Fibroblast of skin of back (primary cell): ENCODE measurements at regions not wholly inside any gene's neighbourhood (a gene's known extent, or its start where the extent isn't known, plus 50 kb on each side); places are given as distances from the start of the nearest gene placed in this dataset.

Experiments
- DNase-seq: peaks from one replicate; pipeline ENCODE4 v3.0.0-alpha.2; 2013

GRCh38 chr7:25520017-25520416, 291.7 kb upstream of the NPVF start:
- DNase-seq = no peak

GRCh38 chr7:25520516-25520915, 292.2 kb upstream of the NPVF start:
- no peak for DNase-seq

- DNase-seq = no peak
Measured at GRCh38 chr7:25521236-25521635, 292.9 kb upstream of the NPVF start.

GRCh38 chr7:25522727-25523126, 294.4 kb upstream of the NPVF start:
- no peak for DNase-seq

GRCh38 chr7:25527665-25528170, 299.4 kb upstream of the NPVF start:
- DNase-seq = no peak

GRCh38 chr7:25529320-25529719, 301.0 kb upstream of the NPVF start:
- no peak for DNase-seq

- DNase-seq = no peak
Measured at GRCh38 chr7:25536851-25537250, 308.6 kb upstream of the NPVF start.

- no peak for DNase-seq
Measured at GRCh38 chr7:25537662-25538375, 309.5 kb upstream of the NPVF start.

- DNase-seq = no peak
Measured at GRCh38 chr7:25541094-25541821, 313.0 kb upstream of the NPVF start.

- no peak for DNase-seq
Measured at GRCh38 chr7:25541877-25542276, 313.6 kb upstream of the NPVF start.

- DNase-seq = no peak
Measured at GRCh38 chr7:25543210-25543609, 314.9 kb upstream of the NPVF start.

- no peak for DNase-seq
Measured at GRCh38 chr7:25543798-25544197, 315.5 kb upstream of the NPVF start.

GRCh38 chr7:25544254-25544653, 316.0 kb upstream of the NPVF start:
- no peak for DNase-seq

GRCh38 chr7:25545124-25546008, 317.1 kb upstream of the NPVF start:
- no peak for DNase-seq

GRCh38 chr7:25546306-25546705, 318.0 kb upstream of the NPVF start:
- DNase-seq = no peak

GRCh38 chr7:25549271-25549921, 321.1 kb upstream of the NPVF start:
- no peak for DNase-seq

GRCh38 chr7:25550149-25550548, 321.9 kb upstream of the NPVF start:
- DNase-seq = no peak

- DNase-seq = no peak
Measured at GRCh38 chr7:25552998-25553397, 324.7 kb upstream of the NPVF start.

- peak; percentile 27 for DNase-seq
Measured at GRCh38 chr7:25553580-25554291, 325.4 kb upstream of the NPVF start.

GRCh38 chr7:25557379-25557917, 329.2 kb upstream of the NPVF start:
- no peak for DNase-seq

- no peak for DNase-seq
Measured at GRCh38 chr7:25557930-25558329, 329.6 kb upstream of the NPVF start.

- DNase-seq = no peak
Measured at GRCh38 chr7:25558605-25559004, 330.3 kb upstream of the NPVF start.
